IMR-90 (cell line): ENCODE measurements at regions not wholly inside any gene's neighbourhood (a gene's known extent, or its start where the extent isn't known, plus 50 kb on each side); places are given as distances from the start of the nearest gene placed in this dataset.

Experiments
- CTCF ChIP-seq: conservative IDR thresholded peaks from 2 replicates; pipeline ENCODE4 v1.5.1; 2012; ENCODE audit warnings: mild to moderate bottlenecking, low read depth, low read length, improper control_type of control experiment
- SMC3 ChIP-seq: fragments of 150-350 bp; IDR thresholded peaks from 2 replicates; pipeline ENCODE4 v1.6.1; 2016; ENCODE audit warnings: low read depth, mild to moderate bottlenecking, antibody characterized with exemption, low read length, moderate library complexity

- no peak for TF ChIP-seq CTCF
- TF ChIP-seq SMC3, result no peak
Measured at GRCh38 chrX:131709553-131709952, 165.7 kb downstream of the OR13H1 start.
